CD4-positive, alpha-beta memory T cell (primary cell): ENCODE measurements at regions not wholly inside any gene's neighbourhood (a gene's known extent, or its start where the extent isn't known, plus 50 kb on each side); places are given as distances from the start of the nearest gene placed in this dataset.

ENCODE experiments used
- CTCF ChIA-PET: fragments of 350-600 bp; sonication (Branson Sonifier 250); formaldehyde crosslinking; loops from one replicate; lab custom pipeline; 2021; ENCODE audit warnings: inconsistent platforms; ENCODE audit not compliant: partially characterized antibody; lab: Charles Lee
- POLR2A ChIA-PET: fragments of 350-600 bp; sonication (Branson Sonifier 250); formaldehyde crosslinking; loops from one replicate; lab custom pipeline; 2021; ENCODE audit not compliant: partially characterized antibody; lab: Charles Lee
- DNase-seq, 5 donors: peaks; one replicate each; pipeline versions ENCODE4 v3.0.0 to v3.0.0-alpha.2; 2020 to 2022; ENCODE audit warnings: mixed read lengths in 1 of 5
- H3K27ac ChIP-seq: one replicate; pipeline ENCODE4 v1.7.0; 2013; ENCODE audit warnings: low read depth, low read length
- H3K27me3 ChIP-seq: 2 replicates; pipeline ENCODE4 v1.7.0; 2013; ENCODE audit warnings: mild to moderate bottlenecking, low read length, moderate library complexity; ENCODE audit not compliant: insufficient read depth
- H3K36me3 ChIP-seq: 2 replicates; pipeline ENCODE4 v1.7.0; 2013; ENCODE audit warnings: mild to moderate bottlenecking, low read length, moderate library complexity; ENCODE audit not compliant: insufficient read depth
- H3K4me1 ChIP-seq: 2 replicates; pipeline ENCODE4 v1.7.0; 2013; ENCODE audit warnings: mild to moderate bottlenecking, low read length, moderate library complexity; ENCODE audit not compliant: insufficient read depth
- H3K4me3 ChIP-seq, 2 donors: one replicate each; pipeline ENCODE4 v1.7.0; 2013; ENCODE audit warnings: low read length in 2 of 2, mild to moderate bottlenecking in 1 of 2
- H3K9me3 ChIP-seq, 2 donors: one replicate each; pipeline ENCODE4 v1.7.0; 2013; ENCODE audit warnings: low read length in 2 of 2, control low read depth in 1 of 2; ENCODE audit not compliant: control insufficient read depth in 1 of 2
- H3K27ac Mint-ChIP-seq, 7 donors: one replicate each; pipeline ENCODE4 v1.8.0; 2020 to 2021; ENCODE audit warnings: mixed read lengths in 7 of 7, mild to moderate bottlenecking in 6 of 7, inconsistent platforms in 3 of 7, moderate library complexity in 3 of 7
- H3K27me3 Mint-ChIP-seq, 2 donors: one replicate each; pipeline ENCODE4 v1.8.0; 2020 to 2021; ENCODE audit warnings: mixed read lengths in 2 of 2
- H3K36me3 Mint-ChIP-seq, 2 donors: one replicate each; pipeline ENCODE4 v1.8.0; 2020 to 2021; ENCODE audit warnings: mixed read lengths in 2 of 2, inconsistent platforms in 1 of 2, mild to moderate bottlenecking in 1 of 2
- H3K4me1 Mint-ChIP-seq, 4 donors: one replicate each; pipeline ENCODE4 v1.8.0; 2020 to 2021; ENCODE audit warnings: mixed read lengths in 4 of 4, mild to moderate bottlenecking in 1 of 4
- H3K4me3 Mint-ChIP-seq, 8 donors: one replicate each; pipeline ENCODE4 v1.8.0; 2020 to 2021; ENCODE audit warnings: mixed read lengths in 8 of 8, mild to moderate bottlenecking in 7 of 8, moderate library complexity in 6 of 8, inconsistent platforms in 3 of 8
- H3K9me3 Mint-ChIP-seq, 8 donors: one replicate each; pipeline ENCODE4 v1.8.0; 2020 to 2021; ENCODE audit warnings: mixed read lengths in 8 of 8, mild to moderate bottlenecking in 5 of 8, inconsistent platforms in 3 of 8, moderate library complexity in 1 of 8
- intact Hi-C: fragments of 100-400 bp; cut with micrococcal nuclease; formaldehyde crosslinking; loops from one replicate; pipeline ENCODE4 v1.15.1; 2023

GRCh38 chrY:8690901-8691685 is 646.2 kb upstream of the TSPY4 start:
- Histone ChIP-seq H3K36me3 (no peaks in the 10 kb centered on the region), H3K4me3 (no peak overlapping the region), H3K9me3 (no peaks in the 10 kb centered on the region), H3K4me1 (no peaks in the 10 kb centered on the region), H3K27me3 (no peaks in the 10 kb centered on the region), H3K27ac (no peak overlapping the region)
- intact Hi-C loops, result no loop called here
- no peaks in the 10 kb centered on the region for H3K36me3 Mint-ChIP-seq
- no peak overlapping the region for H3K27ac Mint-ChIP-seq
- H3K4me3 Mint-ChIP-seq, result no peak overlapping the region
- no peaks in the 10 kb centered on the region for H3K9me3 Mint-ChIP-seq
- POLR2A ChIA-PET, result no interaction called here
- DNase-seq, result no peak
- CTCF ChIA-PET, result no interaction called here
- no peaks in the 10 kb centered on the region for H3K4me1 Mint-ChIP-seq
- H3K27me3 Mint-ChIP-seq, result no peaks in the 10 kb centered on the region

- H3K9me3 ChIP-seq, result no peaks in the 10 kb centered on the region
- no peak overlapping the region for H3K27ac ChIP-seq
- intact Hi-C loops, result no loop called here
- no peaks in the 10 kb centered on the region for H3K4me1 ChIP-seq
- Mint-ChIP-seq H3K4me3 (no peak overlapping the region), H3K27me3 (peaks cover 0 to 1% of the 10 kb centered on the region in 2 donors), H3K9me3 (no peaks in the 10 kb centered on the region), H3K27ac (no peak overlapping the region), H3K4me1 (no peaks in the 10 kb centered on the region), H3K36me3 (no peaks in the 10 kb centered on the region)
- no peaks in the 10 kb centered on the region for H3K27me3 ChIP-seq
- no peak for DNase-seq
- ChIA-PET CTCF (no interaction called here), POLR2A (no interaction called here)
- no peak overlapping the region for H3K4me3 ChIP-seq
- no peaks in the 10 kb centered on the region for H3K36me3 ChIP-seq
Measured at GRCh38 chrY:8698571-8698970, 638.7 kb upstream of the TSPY4 start.

GRCh38 chrY:8705636-8706300 is 631.5 kb upstream of the TSPY4 start:
- Histone ChIP-seq H3K27ac (no peak overlapping the region), H3K9me3 (no peaks in the 10 kb centered on the region), H3K27me3 (no peaks in the 10 kb centered on the region), H3K4me3 (no peak overlapping the region), H3K36me3 (no peaks in the 10 kb centered on the region), H3K4me1 (no peaks in the 10 kb centered on the region)
- Mint-ChIP-seq H3K27ac (no peak overlapping the region), H3K4me1 (no peaks in the 10 kb centered on the region), H3K4me3 (no peak overlapping the region), H3K9me3 (no peaks in the 10 kb centered on the region), H3K27me3 (no peaks in the 10 kb centered on the region), H3K36me3 (no peaks in the 10 kb centered on the region)
- ChIA-PET POLR2A (no interaction called here), CTCF (no interaction called here)
- intact Hi-C loops, result no loop called here
- DNase-seq, result no peak

GRCh38 chrY:8712296-8712695 is 625.0 kb upstream of the TSPY4 start:
- Mint-ChIP-seq H3K27ac (no peak overlapping the region), H3K4me1 (no peaks in the 10 kb centered on the region), H3K4me3 (no peak overlapping the region), H3K36me3 (no peaks in the 10 kb centered on the region), H3K27me3 (no peaks in the 10 kb centered on the region), H3K9me3 (no peaks in the 10 kb centered on the region)
- intact Hi-C loops, result no loop called here
- Histone ChIP-seq H3K4me3 (no peak overlapping the region), H3K9me3 (no peaks in the 10 kb centered on the region), H3K27ac (no peak overlapping the region), H3K36me3 (no peaks in the 10 kb centered on the region), H3K27me3 (no peaks in the 10 kb centered on the region), H3K4me1 (no peaks in the 10 kb centered on the region)
- ChIA-PET POLR2A (no interaction called here), CTCF (no interaction called here)
- no peak for DNase-seq

- Histone ChIP-seq H3K4me1 (no peaks in the 10 kb centered on the region), H3K36me3 (no peaks in the 10 kb centered on the region), H3K27ac (no peak overlapping the region), H3K27me3 (no peaks in the 10 kb centered on the region), H3K4me3 (no peak overlapping the region), H3K9me3 (no peaks in the 10 kb centered on the region)
- H3K9me3 Mint-ChIP-seq, result no peaks in the 10 kb centered on the region
- DNase-seq, result no peak
- no peaks in the 10 kb centered on the region for H3K36me3 Mint-ChIP-seq
- H3K4me3 Mint-ChIP-seq, result no peak overlapping the region
- intact Hi-C loops, result no loop called here
- no peaks in the 10 kb centered on the region for H3K4me1 Mint-ChIP-seq
- H3K27ac Mint-ChIP-seq, result no peak overlapping the region
- H3K27me3 Mint-ChIP-seq, result no peaks in the 10 kb centered on the region
- ChIA-PET CTCF (no interaction called here), POLR2A (no interaction called here)
Measured at GRCh38 chrY:8715226-8715625, 622.0 kb upstream of the TSPY4 start.

GRCh38 chrY:8726616-8727015 is 610.6 kb upstream of the TSPY4 start:
- no peak for DNase-seq
- Mint-ChIP-seq H3K4me1 (no peaks in the 10 kb centered on the region), H3K27me3 (no peaks in the 10 kb centered on the region), H3K27ac (no peak overlapping the region), H3K4me3 (no peak overlapping the region), H3K36me3 (no peaks in the 10 kb centered on the region), H3K9me3 (no peaks in the 10 kb centered on the region)
- Histone ChIP-seq H3K9me3 (no peaks in the 10 kb centered on the region), H3K27me3 (no peaks in the 10 kb centered on the region), H3K27ac (no peak overlapping the region), H3K36me3 (no peaks in the 10 kb centered on the region), H3K4me1 (no peaks in the 10 kb centered on the region), H3K4me3 (no peak overlapping the region)
- POLR2A ChIA-PET, result no interaction called here
- intact Hi-C loops, result no loop called here
- CTCF ChIA-PET, result no interaction called here

GRCh38 chrY:8729971-8730370 is 607.3 kb upstream of the TSPY4 start:
- intact Hi-C loops, result no loop called here
- DNase-seq, result no peak

More at GRCh38 chrY:8729971-8730370, 607.3 kb upstream of the TSPY4 start:
- H3K36me3 Mint-ChIP-seq, result no peaks in the 10 kb centered on the region
- H3K4me3 Mint-ChIP-seq, result no peak overlapping the region
- Histone ChIP-seq H3K27me3 (no peaks in the 10 kb centered on the region), H3K27ac (no peak overlapping the region), H3K4me1 (no peaks in the 10 kb centered on the region), H3K36me3 (no peaks in the 10 kb centered on the region), H3K4me3 (no peak overlapping the region), H3K9me3 (no peaks in the 10 kb centered on the region)
- ChIA-PET CTCF (no interaction called here), POLR2A (no interaction called here)
- H3K27me3 Mint-ChIP-seq, result no peaks in the 10 kb centered on the region
- H3K9me3 Mint-ChIP-seq, result no peaks in the 10 kb centered on the region
- no peaks in the 10 kb centered on the region for H3K4me1 Mint-ChIP-seq
- H3K27ac Mint-ChIP-seq, result no peak overlapping the region
